HG03095 (cell line): ENCODE measurements at regions not wholly inside any gene's neighbourhood (a gene's known extent, or its start where the extent isn't known, plus 50 kb on each side); places are given as distances from the start of the nearest gene placed in this dataset.

Experiments used
- ATAC-seq: cut with Tn5 transposase; IDR thresholded peaks from one replicate; pipeline ENCODE4 v1.9.1; 2021; ENCODE audit warnings: moderate library complexity; ENCODE audit not compliant: unreplicated experiment

- peak; percentile 39 for ATAC-seq
Observed at GRCh38 chr7:17123020-17123419, 175.4 kb upstream of the AHR start.

GRCh38 chr7:17126413-17127268 is 171.8 kb upstream of the AHR start:
- peak; percentile 76 for ATAC-seq

GRCh38 chr7:17129218-17129617 is 169.2 kb upstream of the AHR start:
- no peak for ATAC-seq

- ATAC-seq, result no peak
Observed at GRCh38 chr7:17130281-17131059, 168.0 kb upstream of the AHR start.

GRCh38 chr7:17131060-17131345 is 167.4 kb upstream of the AHR start:
- no peak for ATAC-seq

GRCh38 chr7:17131983-17132655 is 166.3 kb upstream of the AHR start:
- peak; percentile 42 for ATAC-seq

- no peak for ATAC-seq
Observed at GRCh38 chr7:17132726-17133125, 165.7 kb upstream of the AHR start.

- ATAC-seq, result no peak
Observed at GRCh38 chr7:17133977-17134376, 164.5 kb upstream of the AHR start.

- peak; percentile 85 for ATAC-seq
Observed at GRCh38 chr7:17134786-17135185, 163.7 kb upstream of the AHR start.

GRCh38 chr7:17136126-17136525 is 162.3 kb upstream of the AHR start:
- no peak for ATAC-seq

- no peak for ATAC-seq
Observed at GRCh38 chr7:17139081-17139480, 159.4 kb upstream of the AHR start.

- no peak for ATAC-seq
Observed at GRCh38 chr7:17140406-17140805, 158.0 kb upstream of the AHR start.

GRCh38 chr7:17142831-17143541 is 155.5 kb upstream of the AHR start:
- no peak for ATAC-seq

GRCh38 chr7:17144322-17144721 is 154.1 kb upstream of the AHR start:
- no peak for ATAC-seq

GRCh38 chr7:17146621-17147020 is 151.8 kb upstream of the AHR start:
- no peak for ATAC-seq

- no peak for ATAC-seq
Observed at GRCh38 chr7:17147409-17147808, 151.0 kb upstream of the AHR start.

- peak; percentile 78 for ATAC-seq
Observed at GRCh38 chr7:17150018-17150417, 148.4 kb upstream of the AHR start.

- ATAC-seq, result no peak
Observed at GRCh38 chr7:17152721-17153120, 145.7 kb upstream of the AHR start.

- no peak for ATAC-seq
Observed at GRCh38 chr7:17153536-17153935, 144.9 kb upstream of the AHR start.

- no peak for ATAC-seq
Observed at GRCh38 chr7:17155529-17155928, 142.9 kb upstream of the AHR start.

GRCh38 chr7:17158261-17158660 is 140.2 kb upstream of the AHR start:
- no peak for ATAC-seq
